ENCODE measurements at regions not wholly inside any gene's neighbourhood (a gene's known extent, or its start where the extent isn't known, plus 50 kb on each side); places are given as distances from the start of the nearest gene placed in this dataset.

DNA sequence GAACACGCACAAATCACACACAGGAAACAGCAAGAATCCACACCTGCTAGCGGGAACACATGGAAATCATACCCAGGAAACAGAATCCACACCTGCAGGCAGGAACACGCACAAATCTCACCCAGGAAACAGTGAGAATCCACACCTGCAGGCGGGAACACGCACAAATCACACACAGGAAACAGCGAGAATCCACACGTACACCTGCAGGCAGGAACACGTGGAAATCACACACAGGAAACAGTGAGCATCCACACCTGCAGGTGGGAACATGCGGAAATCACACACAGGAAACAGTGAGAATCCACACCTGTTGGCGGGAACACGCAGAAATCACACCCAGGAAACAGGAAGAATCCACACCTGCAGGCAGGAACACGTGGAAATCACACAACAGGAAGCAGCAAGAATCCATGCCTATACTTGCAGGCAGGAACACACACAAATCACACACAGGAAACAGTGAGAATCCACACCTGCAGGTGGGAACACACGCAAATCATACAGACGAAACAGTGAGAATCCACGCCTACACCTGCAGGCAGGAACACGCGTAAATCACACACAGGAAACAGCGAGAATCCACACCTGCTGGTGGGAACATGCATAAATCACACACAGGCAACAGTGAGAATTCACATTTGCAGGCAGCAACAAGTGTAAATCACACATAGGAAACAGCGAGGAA is 108.6 kb downstream of the DLL1 start:
- in situ Hi-C loops (cut with MboI; ENCODE audit: low sequenced_read_pairs, unreplicated experiment), result no loop called here

DNA sequence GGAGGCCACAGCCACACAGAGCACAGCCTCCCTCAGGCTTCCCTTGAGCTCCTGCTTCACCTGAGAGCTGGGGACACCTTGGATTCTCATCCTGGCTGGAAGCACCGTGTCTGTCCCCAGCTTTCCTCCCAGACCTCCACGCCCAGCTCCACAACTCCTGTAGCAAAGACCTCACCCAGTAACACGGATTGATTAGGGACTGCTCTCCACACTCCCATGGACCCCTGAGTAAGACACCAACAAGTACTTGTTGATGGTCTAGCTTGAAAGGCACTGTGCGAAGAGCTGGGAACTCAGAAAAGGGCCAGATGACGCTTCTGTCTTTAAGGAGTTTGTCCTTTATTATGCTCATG is 109.6 kb downstream of the DLL1 start:
- in situ Hi-C loops (cut with MboI; ENCODE audit: low sequenced_read_pairs, unreplicated experiment), result no loop called here
- TF ChIP-seq, protein P1, sequence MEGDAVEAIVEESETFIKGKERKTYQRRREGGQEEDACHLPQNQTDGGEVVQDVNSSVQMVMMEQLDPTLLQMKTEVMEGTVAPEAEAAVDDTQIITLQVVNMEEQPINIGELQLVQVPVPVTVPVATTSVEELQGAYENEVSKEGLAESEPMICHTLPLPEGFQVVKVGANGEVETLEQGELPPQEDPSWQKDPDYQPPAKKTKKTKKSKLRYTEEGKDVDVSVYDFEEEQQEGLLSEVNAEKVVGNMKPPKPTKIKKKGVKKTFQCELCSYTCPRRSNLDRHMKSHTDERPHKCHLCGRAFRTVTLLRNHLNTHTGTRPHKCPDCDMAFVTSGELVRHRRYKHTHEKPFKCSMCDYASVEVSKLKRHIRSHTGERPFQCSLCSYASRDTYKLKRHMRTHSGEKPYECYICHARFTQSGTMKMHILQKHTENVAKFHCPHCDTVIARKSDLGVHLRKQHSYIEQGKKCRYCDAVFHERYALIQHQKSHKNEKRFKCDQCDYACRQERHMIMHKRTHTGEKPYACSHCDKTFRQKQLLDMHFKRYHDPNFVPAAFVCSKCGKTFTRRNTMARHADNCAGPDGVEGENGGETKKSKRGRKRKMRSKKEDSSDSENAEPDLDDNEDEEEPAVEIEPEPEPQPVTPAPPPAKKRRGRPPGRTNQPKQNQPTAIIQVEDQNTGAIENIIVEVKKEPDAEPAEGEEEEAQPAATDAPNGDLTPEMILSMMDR (IDR thresholded peaks at IDR 0.05; ENCODE audit: borderline replicate concordance, control extremely low read depth, extremely low read depth, insufficient read depth, missing control alignments), result no peak
- no peak for DNase-seq (ENCODE audit: low spot score)

More for the DNA sequence above, 108.6 kb downstream of the DLL1 start:
- TF ChIP-seq, protein P1 (IDR thresholded peaks at IDR 0.05; ENCODE audit: borderline replicate concordance, control extremely low read depth, extremely low read depth, insufficient read depth, missing control alignments), result no peak
- no peak for DNase-seq (ENCODE audit: low spot score)

- TF ChIP-seq, protein P1 (IDR thresholded peaks at IDR 0.05; ENCODE audit: borderline replicate concordance, control extremely low read depth, extremely low read depth, insufficient read depth, missing control alignments), result no peak
- in situ Hi-C loops (cut with MboI; ENCODE audit: low sequenced_read_pairs, unreplicated experiment), result no loop called here
- no peak for DNase-seq (ENCODE audit: low spot score)
Measured at GRCh38 chr6:170180671-170181337, 110.1 kb downstream of the DLL1 start.

DNA sequence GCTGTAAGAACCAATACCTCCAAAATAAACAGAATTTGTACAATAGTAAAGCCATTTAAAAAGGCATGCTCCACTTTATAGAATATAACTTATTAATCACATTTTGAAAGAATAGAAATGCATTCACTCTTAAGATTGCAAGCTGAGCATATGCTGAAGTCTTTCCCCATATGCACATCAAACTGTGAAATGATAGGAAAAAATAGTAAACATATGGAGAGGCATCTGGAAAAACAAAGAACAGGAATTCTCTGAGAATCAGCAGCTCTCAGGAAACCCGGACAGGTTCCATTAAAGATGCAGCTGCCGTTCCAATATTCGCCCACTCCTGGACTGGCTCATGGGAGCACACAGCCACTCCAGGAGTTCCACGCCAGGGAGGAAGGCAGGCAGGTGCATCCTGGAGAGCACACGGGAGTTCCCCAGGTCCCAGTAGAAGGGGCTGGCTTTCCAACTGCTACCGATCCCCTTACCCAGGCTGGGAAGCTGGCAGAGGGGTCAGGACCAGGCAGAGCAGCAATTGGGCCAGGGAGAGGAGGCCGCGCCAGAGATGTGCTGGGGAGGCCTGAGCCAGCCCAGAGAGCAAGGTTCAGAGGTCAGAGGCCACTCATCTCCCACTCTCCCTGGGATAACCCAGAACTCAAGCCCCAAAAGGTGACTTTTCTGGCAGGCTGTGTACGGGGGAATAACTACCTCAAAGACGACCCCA is 111.1 kb downstream of the DLL1 start:
- TF ChIP-seq, protein P1 (IDR thresholded peaks at IDR 0.05; ENCODE audit: borderline replicate concordance, control extremely low read depth, extremely low read depth, insufficient read depth, missing control alignments), result no peak
- no peak for DNase-seq (ENCODE audit: low spot score)
- in situ Hi-C loops (cut with MboI; ENCODE audit: low sequenced_read_pairs, unreplicated experiment), result no loop called here

- in situ Hi-C loops (cut with MboI; ENCODE audit: low sequenced_read_pairs, unreplicated experiment), result no loop called here
- TF ChIP-seq, protein P1 (IDR thresholded peaks at IDR 0.05; ENCODE audit: borderline replicate concordance, control extremely low read depth, extremely low read depth, insufficient read depth, missing control alignments), result no peak
- no peak for DNase-seq (ENCODE audit: low spot score)
Measured at GRCh38 chr6:170178561-170179477, 112.1 kb downstream of the DLL1 start.
